ENCODE measurements at regions not wholly inside any gene's neighbourhood (a gene's known extent, or its start where the extent isn't known, plus 50 kb on each side); places are given as distances from the start of the nearest gene placed in this dataset.

- TF ChIP-seq CBFB (IDR thresholded peaks at IDR 0.05; ENCODE audit: low read depth) (no peak), ZNF384 (IDR thresholded peaks at IDR 0.05; ENCODE audit: borderline replicate concordance, low read depth, low read length) (no peak), POLR2A (IDR thresholded peaks at IDR 0.05; ENCODE audit: low read depth, low read length) (no peak), MTA3 (IDR thresholded peaks at IDR 0.05; ENCODE audit: borderline replicate concordance, low read length) (no peak), HDAC2 (IDR thresholded peaks at IDR 0.05) (no peak), GATAD2B (conservative IDR thresholded peaks at IDR 0.05; ENCODE audit: low read depth) (no peak), SUPT20H (IDR thresholded peaks at IDR 0.05; ENCODE audit: borderline replicate concordance, control insufficient read depth, low read depth, low read length) (no peak), FOXM1 (IDR thresholded peaks at IDR 0.05; ENCODE audit: low read depth, low read length) (no peak), USF2 (IDR thresholded peaks at IDR 0.05; ENCODE audit: borderline replicate concordance, low read depth, low read length) (no peak)
- TF ChIP-seq, protein P1, sequence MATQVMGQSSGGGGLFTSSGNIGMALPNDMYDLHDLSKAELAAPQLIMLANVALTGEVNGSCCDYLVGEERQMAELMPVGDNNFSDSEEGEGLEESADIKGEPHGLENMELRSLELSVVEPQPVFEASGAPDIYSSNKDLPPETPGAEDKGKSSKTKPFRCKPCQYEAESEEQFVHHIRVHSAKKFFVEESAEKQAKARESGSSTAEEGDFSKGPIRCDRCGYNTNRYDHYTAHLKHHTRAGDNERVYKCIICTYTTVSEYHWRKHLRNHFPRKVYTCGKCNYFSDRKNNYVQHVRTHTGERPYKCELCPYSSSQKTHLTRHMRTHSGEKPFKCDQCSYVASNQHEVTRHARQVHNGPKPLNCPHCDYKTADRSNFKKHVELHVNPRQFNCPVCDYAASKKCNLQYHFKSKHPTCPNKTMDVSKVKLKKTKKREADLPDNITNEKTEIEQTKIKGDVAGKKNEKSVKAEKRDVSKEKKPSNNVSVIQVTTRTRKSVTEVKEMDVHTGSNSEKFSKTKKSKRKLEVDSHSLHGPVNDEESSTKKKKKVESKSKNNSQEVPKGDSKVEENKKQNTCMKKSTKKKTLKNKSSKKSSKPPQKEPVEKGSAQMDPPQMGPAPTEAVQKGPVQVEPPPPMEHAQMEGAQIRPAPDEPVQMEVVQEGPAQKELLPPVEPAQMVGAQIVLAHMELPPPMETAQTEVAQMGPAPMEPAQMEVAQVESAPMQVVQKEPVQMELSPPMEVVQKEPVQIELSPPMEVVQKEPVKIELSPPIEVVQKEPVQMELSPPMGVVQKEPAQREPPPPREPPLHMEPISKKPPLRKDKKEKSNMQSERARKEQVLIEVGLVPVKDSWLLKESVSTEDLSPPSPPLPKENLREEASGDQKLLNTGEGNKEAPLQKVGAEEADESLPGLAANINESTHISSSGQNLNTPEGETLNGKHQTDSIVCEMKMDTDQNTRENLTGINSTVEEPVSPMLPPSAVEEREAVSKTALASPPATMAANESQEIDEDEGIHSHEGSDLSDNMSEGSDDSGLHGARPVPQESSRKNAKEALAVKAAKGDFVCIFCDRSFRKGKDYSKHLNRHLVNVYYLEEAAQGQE (IDR thresholded peaks at IDR 0.05; ENCODE audit: low read depth, low read length) = no peak
- TF ChIP-seq, protein P2, sequence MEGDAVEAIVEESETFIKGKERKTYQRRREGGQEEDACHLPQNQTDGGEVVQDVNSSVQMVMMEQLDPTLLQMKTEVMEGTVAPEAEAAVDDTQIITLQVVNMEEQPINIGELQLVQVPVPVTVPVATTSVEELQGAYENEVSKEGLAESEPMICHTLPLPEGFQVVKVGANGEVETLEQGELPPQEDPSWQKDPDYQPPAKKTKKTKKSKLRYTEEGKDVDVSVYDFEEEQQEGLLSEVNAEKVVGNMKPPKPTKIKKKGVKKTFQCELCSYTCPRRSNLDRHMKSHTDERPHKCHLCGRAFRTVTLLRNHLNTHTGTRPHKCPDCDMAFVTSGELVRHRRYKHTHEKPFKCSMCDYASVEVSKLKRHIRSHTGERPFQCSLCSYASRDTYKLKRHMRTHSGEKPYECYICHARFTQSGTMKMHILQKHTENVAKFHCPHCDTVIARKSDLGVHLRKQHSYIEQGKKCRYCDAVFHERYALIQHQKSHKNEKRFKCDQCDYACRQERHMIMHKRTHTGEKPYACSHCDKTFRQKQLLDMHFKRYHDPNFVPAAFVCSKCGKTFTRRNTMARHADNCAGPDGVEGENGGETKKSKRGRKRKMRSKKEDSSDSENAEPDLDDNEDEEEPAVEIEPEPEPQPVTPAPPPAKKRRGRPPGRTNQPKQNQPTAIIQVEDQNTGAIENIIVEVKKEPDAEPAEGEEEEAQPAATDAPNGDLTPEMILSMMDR (IDR thresholded peaks at IDR 0.05 in 2 of 3, conservative IDR thresholded peaks at IDR 0.05 in 1 of 3; ENCODE audit: control insufficient read depth in 2 of 3, extremely low read depth in 1 of 3, insufficient read depth in 1 of 3, low read depth in 3 of 3, low read length in 3 of 3) = no peak
Measured at GRCh38 chr6:25100288-25100687, 164.5 kb upstream of the RIPOR2 start.

All from GM12878 (cell line).